H9 (cell line): ENCODE measurements at regions not wholly inside any gene's neighbourhood (a gene's known extent, or its start where the extent isn't known, plus 50 kb on each side); places are given as distances from the start of the nearest gene placed in this dataset.

Experiments
- DNase-seq: peaks from one replicate; pipeline ENCODE4 v3.0.0-alpha.2; 2017
- H2AFZ ChIP-seq: one replicate; pipeline ENCODE4 v1.6.1; 2013; ENCODE audit warnings: mild to moderate bottlenecking, low read length, control low read depth, moderate library complexity
- H2AK5ac ChIP-seq: 2 replicates; pipeline ENCODE4 v1.6.1; 2013; ENCODE audit warnings: low read length, control low read depth, mixed read lengths; ENCODE audit not compliant: insufficient read length
- H2BK120ac ChIP-seq: one replicate; pipeline ENCODE4 v1.6.1; 2013; ENCODE audit warnings: low read depth, mild to moderate bottlenecking, low read length, control low read depth, inconsistent platforms; ENCODE audit not compliant: poor library complexity, severe bottlenecking
- H2BK12ac ChIP-seq: 2 replicates; pipeline ENCODE4 v1.6.1; 2013; ENCODE audit warnings: low read length, control low read depth, mixed read lengths, low read depth; ENCODE audit not compliant: insufficient read length
- H2BK15ac ChIP-seq: 2 replicates; pipeline ENCODE4 v1.6.1; 2013; ENCODE audit warnings: low read depth, low read length, control low read depth
- H2BK20ac ChIP-seq: one replicate; pipeline ENCODE4 v1.6.1; 2013; ENCODE audit warnings: low read depth, mild to moderate bottlenecking, low read length, control low read depth, inconsistent platforms; ENCODE audit not compliant: poor library complexity, severe bottlenecking
- H2BK5ac ChIP-seq: 2 replicates; pipeline ENCODE4 v1.6.1; 2013; ENCODE audit warnings: low read length, control low read depth, mixed read lengths; ENCODE audit not compliant: insufficient read length
- H3K14ac ChIP-seq: 2 replicates; pipeline ENCODE4 v1.6.1; 2013; ENCODE audit warnings: low read length, control low read depth; ENCODE audit not compliant: insufficient read depth
- H3K18ac ChIP-seq: 2 replicates; pipeline ENCODE4 v1.6.1; 2013; ENCODE audit warnings: low read depth, mild to moderate bottlenecking, mixed read lengths, low read length, control low read depth; ENCODE audit not compliant: insufficient read length
- H3K23ac ChIP-seq: 2 replicates; pipeline ENCODE4 v1.6.1; 2013; ENCODE audit warnings: low read length, control low read depth, mixed read lengths, low read depth; ENCODE audit not compliant: insufficient read length
- H3K23me2 ChIP-seq: 2 replicates; pipeline ENCODE4 v1.6.1; 2013; ENCODE audit warnings: low read depth, mild to moderate bottlenecking, mixed read lengths, low read length, control low read depth; ENCODE audit not compliant: insufficient read length, poor library complexity, severe bottlenecking
- H3K27ac ChIP-seq: 2 replicates; pipeline ENCODE4 v1.5.1; 2013; ENCODE audit warnings: low read length, control low read depth, mixed read lengths, low read depth; ENCODE audit not compliant: insufficient read length
- H3K27me3 ChIP-seq: 2 replicates; pipeline ENCODE4 v1.6.1; 2013; ENCODE audit warnings: low read length, control low read depth, inconsistent platforms; ENCODE audit not compliant: insufficient read depth
- H3K4ac ChIP-seq: 2 replicates; pipeline ENCODE4 v1.6.1; 2013; ENCODE audit warnings: low read depth, mild to moderate bottlenecking, control low read depth, inconsistent platforms, low read length, moderate library complexity
- H3K4me1 ChIP-seq: 2 replicates; pipeline ENCODE4 v1.6.1; 2013; ENCODE audit warnings: low read length, control low read depth, inconsistent platforms; ENCODE audit not compliant: insufficient read depth
- H3K4me2 ChIP-seq: 2 replicates; pipeline ENCODE4 v1.6.1; 2013; ENCODE audit warnings: low read length, control low read depth, mixed read lengths; ENCODE audit not compliant: insufficient read length, insufficient read depth
- H3K56ac ChIP-seq: 2 replicates; pipeline ENCODE4 v1.6.1; 2013; ENCODE audit warnings: low read depth, mild to moderate bottlenecking, mixed read lengths, low read length, control low read depth; ENCODE audit not compliant: insufficient read length
- H3K79me1 ChIP-seq: 2 replicates; pipeline ENCODE4 v1.6.1; 2013; ENCODE audit warnings: low read depth, mild to moderate bottlenecking, moderate library complexity, low read length, control low read depth, inconsistent platforms; ENCODE audit not compliant: insufficient read depth, poor library complexity, severe bottlenecking
- H3K79me2 ChIP-seq: 2 replicates; pipeline ENCODE4 v1.6.1; 2013; ENCODE audit warnings: low read length, control low read depth, inconsistent platforms; ENCODE audit not compliant: insufficient read depth
- H3K9ac ChIP-seq: 2 replicates; pipeline ENCODE4 v1.6.1; 2013; ENCODE audit warnings: low read length, control low read depth, mixed read lengths; ENCODE audit not compliant: insufficient read length; ENCODE audit errors: extremely low read depth
- H3K9me3 ChIP-seq: one replicate; pipeline ENCODE4 v1.6.1; 2013; ENCODE audit warnings: low read depth, low read length, inconsistent platforms; ENCODE audit not compliant: control insufficient read depth
- H3T11ph ChIP-seq: one replicate; pipeline ENCODE4 v1.6.1; 2013; ENCODE audit warnings: mild to moderate bottlenecking, low read length, control low read depth, inconsistent platforms
- H4K20me1 ChIP-seq: one replicate; pipeline ENCODE4 v1.6.1; 2013; ENCODE audit not compliant: control insufficient read depth, insufficient read length, insufficient read depth
- H4K5ac ChIP-seq: 2 replicates; pipeline ENCODE4 v1.6.1; 2013; ENCODE audit warnings: low read depth, mild to moderate bottlenecking, mixed read lengths, low read length, control low read depth; ENCODE audit not compliant: insufficient read length
- H4K8ac ChIP-seq: replicated peaks from 2 replicates; pipeline ENCODE4 v1.6.1; 2013; ENCODE audit warnings: low read length, control low read depth, mixed read lengths, low read depth; ENCODE audit not compliant: insufficient read length
- H4K91ac ChIP-seq: 2 replicates; pipeline ENCODE4 v1.6.1; 2013; ENCODE audit warnings: low read depth, mild to moderate bottlenecking, moderate library complexity, mixed read lengths, low read length, control low read depth; ENCODE audit not compliant: insufficient read length
- H3K27ac Mint-ChIP-seq, 3 experiments: 2 replicates in 2 of 3; 3 replicates in 1 of 3; pipeline ENCODE4 v1.8.0; 2020 to 2021; ENCODE audit warnings: mixed read lengths in 3 of 3, mild to moderate bottlenecking in 1 of 3, moderate library complexity in 1 of 3
- H3K27me3 Mint-ChIP-seq: 2 replicates; pipeline ENCODE4 v1.8.0; 2021; ENCODE audit warnings: low read depth, mild to moderate bottlenecking, moderate library complexity, mixed read lengths
- H3K36me3 Mint-ChIP-seq, 3 experiments: 2 replicates in 2 of 3; 3 replicates in 1 of 3; pipeline ENCODE4 v1.8.0; 2020 to 2021; ENCODE audit warnings: low read depth in 3 of 3, mixed read lengths in 3 of 3; ENCODE audit not compliant: insufficient read depth in 1 of 3
- H3K4me1 Mint-ChIP-seq, 2 experiments: 2 replicates each; pipeline ENCODE4 v1.8.0; 2020; ENCODE audit warnings: mixed read lengths in 2 of 2
- H3K4me3 Mint-ChIP-seq, 2 experiments: 2 replicates in 1 of 2; 3 replicates in 1 of 2; pipeline ENCODE4 v1.8.0; 2020 to 2021; ENCODE audit warnings: mild to moderate bottlenecking in 2 of 2, mixed read lengths in 2 of 2, moderate library complexity in 1 of 2
- H3K9me3 Mint-ChIP-seq, 2 experiments: 2 replicates in 1 of 2; 3 replicates in 1 of 2; pipeline ENCODE4 v1.8.0; 2020; ENCODE audit warnings: mild to moderate bottlenecking in 2 of 2, mixed read lengths in 2 of 2, moderate library complexity in 1 of 2
- WGBS: extraction: QIAGEN DNeasy Blood & Tissue Kit; methylation state at CpG from one replicate; pipeline ENCODE4 v1.1.7; 2013; ENCODE audit warnings: missing lambda C conversion rate, low lambda C conversion rate, mixed read lengths; ENCODE audit not compliant: insufficient read length; ENCODE audit errors: extremely low coverage; 5-methylcytosine and 5-hydroxymethylcytosine counted together
- TF ChIP-seq, protein P1 (sequence below): fragments of 200-600 bp; sonication (generic); conservative IDR thresholded peaks from 3 replicates; pipeline ENCODE4 v1.8.0; 2021; ENCODE audit warnings: antibody characterized with exemption, mild to moderate bottlenecking

DNA sequence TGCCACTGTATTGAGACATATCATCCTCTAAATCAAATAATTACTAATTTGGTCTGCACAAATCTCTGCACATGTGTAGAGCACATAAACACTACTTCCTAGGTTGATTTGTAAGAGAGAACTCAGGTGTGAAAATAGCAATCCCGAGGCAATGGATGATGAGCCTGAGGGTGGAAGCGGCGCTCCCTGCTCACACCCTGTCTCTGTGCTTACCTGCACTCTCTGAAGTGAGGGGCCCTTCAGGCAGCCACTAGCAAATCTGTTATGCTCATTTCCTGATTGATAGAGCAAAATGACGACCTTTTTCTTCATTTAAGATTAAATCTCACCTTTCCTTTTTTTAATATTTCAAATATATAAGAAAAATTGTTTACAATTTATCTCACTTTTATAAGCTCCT lies 1995.7 kb upstream of the AGA start:
- TF ChIP-seq, protein P1, sequence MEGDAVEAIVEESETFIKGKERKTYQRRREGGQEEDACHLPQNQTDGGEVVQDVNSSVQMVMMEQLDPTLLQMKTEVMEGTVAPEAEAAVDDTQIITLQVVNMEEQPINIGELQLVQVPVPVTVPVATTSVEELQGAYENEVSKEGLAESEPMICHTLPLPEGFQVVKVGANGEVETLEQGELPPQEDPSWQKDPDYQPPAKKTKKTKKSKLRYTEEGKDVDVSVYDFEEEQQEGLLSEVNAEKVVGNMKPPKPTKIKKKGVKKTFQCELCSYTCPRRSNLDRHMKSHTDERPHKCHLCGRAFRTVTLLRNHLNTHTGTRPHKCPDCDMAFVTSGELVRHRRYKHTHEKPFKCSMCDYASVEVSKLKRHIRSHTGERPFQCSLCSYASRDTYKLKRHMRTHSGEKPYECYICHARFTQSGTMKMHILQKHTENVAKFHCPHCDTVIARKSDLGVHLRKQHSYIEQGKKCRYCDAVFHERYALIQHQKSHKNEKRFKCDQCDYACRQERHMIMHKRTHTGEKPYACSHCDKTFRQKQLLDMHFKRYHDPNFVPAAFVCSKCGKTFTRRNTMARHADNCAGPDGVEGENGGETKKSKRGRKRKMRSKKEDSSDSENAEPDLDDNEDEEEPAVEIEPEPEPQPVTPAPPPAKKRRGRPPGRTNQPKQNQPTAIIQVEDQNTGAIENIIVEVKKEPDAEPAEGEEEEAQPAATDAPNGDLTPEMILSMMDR, result no peak
- Mint-ChIP-seq H3K4me1 (peaks cover 7 to 8% of the 10 kb centered on the region in 2 experiments), H3K36me3 (no peaks in the 10 kb centered on the region), H3K9me3 (no peaks in the 10 kb centered on the region), H3K4me3 (no peak overlapping the region), H3K27ac (no peak overlapping the region; a peak in 1 of 7 replicates), H3K27me3 (no peaks in the 10 kb centered on the region)
- H2BK12ac ChIP-seq, result no peak overlapping the region
- H3K4ac ChIP-seq, result no peak overlapping the region
- no peak overlapping the region for H3K56ac ChIP-seq
- no peak overlapping the region for H2BK5ac ChIP-seq
- no peak overlapping the region for H2BK15ac ChIP-seq
- no peaks in the 10 kb centered on the region for H3K9me3 ChIP-seq
- H4K8ac ChIP-seq, result no peak overlapping the region
- no peaks in the 10 kb centered on the region for H4K20me1 ChIP-seq
- H4K91ac ChIP-seq, result no peak overlapping the region
- H3K18ac ChIP-seq, result no peak overlapping the region
- no peak overlapping the region for H2AK5ac ChIP-seq
- no peaks in the 10 kb centered on the region for H3K79me1 ChIP-seq
- no peak for DNase-seq
- no peak overlapping the region for H2AFZ ChIP-seq
- no peak overlapping the region for H3K27ac ChIP-seq
- H3K4me2 ChIP-seq, result no peak overlapping the region
- no peak overlapping the region for H2BK20ac ChIP-seq
- no peaks in the 10 kb centered on the region for H3K4me1 ChIP-seq
- no peak overlapping the region for H3K23ac ChIP-seq
- H2BK120ac ChIP-seq, result no peak overlapping the region
- no peaks in the 10 kb centered on the region for H3K79me2 ChIP-seq
- H3K23me2 ChIP-seq, result no peaks in the 10 kb centered on the region
- no peaks in the 10 kb centered on the region for H3K27me3 ChIP-seq
- no peak overlapping the region for H3K9ac ChIP-seq
- H3T11ph ChIP-seq, result no peak overlapping the region
- H4K5ac ChIP-seq, result no peak overlapping the region
- H3K14ac ChIP-seq, result no peak overlapping the region
- no CpG with 5 or more reads among the region's 4 CpGs for WGBS
